Stimulated activated CD8-positive, alpha-beta memory T cell treated with anti-CD3 and anti-CD28 coated beads, Interleukin-4, amount 100 ng/mL, for 1 hour (primary cell): ENCODE measurements at regions not wholly inside any gene's neighbourhood (a gene's known extent, or its start where the extent isn't known, plus 50 kb on each side); places are given as distances from the start of the nearest gene placed in this dataset.
"Not testable (repeated sequence)": the region's sequence is repeated elsewhere in the genome, so short reads cannot be mapped to it uniquely, and the experiment has no call there.

ENCODE experiments used
- DNase-seq, 2 donors: peaks; one replicate each; pipeline ENCODE4 v3.0.0-alpha.2; 2020; ENCODE audit warnings: low read depth in 2 of 2, low spot score in 1 of 2

DNA sequence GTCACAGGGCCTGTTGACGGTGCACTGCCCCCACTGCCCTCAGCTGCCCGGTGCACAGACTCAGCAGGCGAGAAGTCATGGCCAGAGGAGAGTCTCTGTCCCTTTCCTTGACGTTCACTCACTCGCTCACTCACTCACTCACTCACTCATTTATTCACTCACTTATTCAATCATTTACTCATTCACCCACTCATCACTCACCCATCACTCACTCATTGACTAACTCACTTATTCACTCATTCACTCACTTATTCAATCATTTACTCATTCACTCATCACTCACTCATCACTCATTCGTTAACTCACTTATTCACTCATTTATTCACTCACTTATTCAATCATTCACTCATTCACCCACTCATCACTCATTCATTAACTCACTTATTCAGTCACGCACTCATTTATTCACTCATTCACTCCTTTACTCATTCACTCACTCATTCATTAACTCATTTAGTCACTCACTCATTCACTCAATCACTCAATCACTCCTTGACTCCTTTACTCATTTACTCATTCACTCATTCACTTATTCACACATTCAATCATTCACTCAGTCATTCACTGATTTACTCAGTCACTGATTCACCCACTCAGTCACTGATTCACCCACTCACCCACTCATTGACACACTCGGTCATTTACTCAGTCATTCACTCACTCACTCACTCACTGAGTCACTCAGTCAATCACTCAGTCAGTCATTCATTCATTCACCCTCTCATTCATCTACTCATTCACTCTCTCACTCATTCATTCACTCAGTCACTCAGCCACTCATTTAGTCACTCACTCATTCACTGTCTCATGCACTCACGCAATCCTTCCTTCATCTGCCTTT, 1193.5 kb downstream of the BRD1 start:
- no peak for DNase-seq

DNA sequence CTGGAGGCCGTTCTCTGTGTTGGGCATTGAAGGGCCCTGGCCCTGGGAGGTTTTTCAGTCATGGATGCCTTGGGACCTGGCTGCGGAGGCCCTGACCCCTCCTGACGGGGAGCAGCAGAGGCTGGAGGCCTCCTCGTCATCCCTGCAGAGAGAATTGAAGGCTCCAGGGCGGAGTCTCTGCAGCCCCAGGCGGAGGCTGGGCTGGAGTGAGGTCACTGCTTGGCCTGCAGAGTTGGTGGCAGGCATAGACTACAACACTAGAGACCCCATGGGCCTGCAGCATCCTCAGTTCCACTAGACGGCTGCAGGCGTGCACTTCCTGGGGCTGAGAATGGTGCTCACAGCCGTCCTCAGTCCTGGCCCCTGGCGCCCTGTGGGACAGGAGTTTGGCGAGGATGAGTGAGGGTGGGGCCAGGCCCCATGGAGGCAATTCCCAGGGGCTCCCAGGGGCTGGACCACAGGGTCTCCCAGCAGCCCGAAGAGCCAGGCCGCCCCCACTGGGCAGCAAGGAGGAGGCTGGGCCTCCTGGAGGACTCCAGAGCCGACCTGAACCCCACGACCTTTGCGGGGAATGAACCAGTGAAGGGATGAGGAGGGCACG, 1194.9 kb downstream of the BRD1 start:
- no peak for DNase-seq

DNA sequence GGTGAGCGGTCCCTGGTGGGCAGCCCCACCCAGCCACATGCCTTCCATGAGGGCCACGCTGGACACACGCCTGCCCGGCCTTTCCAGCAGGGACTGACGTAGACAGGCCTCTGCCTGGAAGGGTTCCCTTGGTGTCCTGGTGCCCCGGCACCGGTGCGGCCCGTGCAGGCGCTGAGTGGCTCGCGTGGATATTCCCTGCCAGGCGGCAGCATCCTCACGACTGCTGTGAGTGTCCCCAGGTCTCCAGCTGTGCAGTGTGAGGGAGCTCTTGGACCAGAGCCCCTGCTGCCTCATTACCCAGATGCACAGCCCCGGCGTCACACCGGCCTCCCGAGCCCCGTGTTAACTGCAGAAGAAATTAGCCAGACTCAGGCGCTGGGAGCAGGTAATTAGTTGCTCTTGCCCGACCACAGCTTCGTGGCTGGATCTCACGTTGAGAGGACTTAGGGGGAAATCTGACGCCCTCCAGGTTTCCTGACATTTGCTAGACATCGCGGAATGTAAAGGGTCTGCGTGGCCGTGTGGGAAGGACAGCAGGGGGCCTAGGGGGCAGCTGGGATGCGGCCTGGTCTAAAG, 1196.3 kb downstream of the BRD1 start:
- DNase-seq, result no peak

DNA sequence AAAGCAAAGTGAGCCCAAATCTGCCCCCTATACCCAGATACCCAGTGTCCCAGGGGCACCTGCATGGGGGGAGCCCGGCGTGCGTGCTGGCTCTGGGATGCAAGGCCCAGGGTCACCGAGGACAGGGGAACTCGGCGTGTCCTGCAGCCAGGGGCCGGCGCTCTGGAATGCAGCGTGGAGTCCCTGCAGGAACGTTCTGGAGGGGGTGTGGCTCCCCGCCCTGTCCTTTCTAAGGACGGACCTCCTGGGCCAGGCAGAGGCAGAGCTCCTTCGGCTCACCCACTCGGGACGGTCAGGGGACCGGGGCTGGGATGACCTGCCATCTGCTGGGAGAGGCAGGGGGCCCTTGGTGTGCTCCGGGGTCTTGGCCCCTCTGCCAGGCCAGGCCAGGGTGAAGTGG, 1196.8 kb downstream of the BRD1 start:
- no peak for DNase-seq

DNA sequence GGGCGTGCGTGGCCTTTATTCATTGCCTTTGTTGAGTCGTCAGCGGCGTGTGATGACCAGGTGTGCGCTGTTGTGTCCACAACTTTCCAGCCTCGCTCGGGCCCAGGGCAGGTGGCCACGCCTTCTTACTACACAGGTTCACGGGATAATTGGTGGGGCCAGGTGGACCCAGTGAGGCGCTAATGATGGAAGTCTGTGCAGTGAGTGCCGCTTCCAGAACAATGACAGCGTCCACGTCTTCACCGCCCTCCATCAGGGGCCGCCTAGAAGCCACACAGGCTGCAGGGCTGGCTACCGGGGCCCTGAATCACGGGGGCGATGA, 1197.3 kb downstream of the BRD1 start:
- DNase-seq, result no peak

DNA sequence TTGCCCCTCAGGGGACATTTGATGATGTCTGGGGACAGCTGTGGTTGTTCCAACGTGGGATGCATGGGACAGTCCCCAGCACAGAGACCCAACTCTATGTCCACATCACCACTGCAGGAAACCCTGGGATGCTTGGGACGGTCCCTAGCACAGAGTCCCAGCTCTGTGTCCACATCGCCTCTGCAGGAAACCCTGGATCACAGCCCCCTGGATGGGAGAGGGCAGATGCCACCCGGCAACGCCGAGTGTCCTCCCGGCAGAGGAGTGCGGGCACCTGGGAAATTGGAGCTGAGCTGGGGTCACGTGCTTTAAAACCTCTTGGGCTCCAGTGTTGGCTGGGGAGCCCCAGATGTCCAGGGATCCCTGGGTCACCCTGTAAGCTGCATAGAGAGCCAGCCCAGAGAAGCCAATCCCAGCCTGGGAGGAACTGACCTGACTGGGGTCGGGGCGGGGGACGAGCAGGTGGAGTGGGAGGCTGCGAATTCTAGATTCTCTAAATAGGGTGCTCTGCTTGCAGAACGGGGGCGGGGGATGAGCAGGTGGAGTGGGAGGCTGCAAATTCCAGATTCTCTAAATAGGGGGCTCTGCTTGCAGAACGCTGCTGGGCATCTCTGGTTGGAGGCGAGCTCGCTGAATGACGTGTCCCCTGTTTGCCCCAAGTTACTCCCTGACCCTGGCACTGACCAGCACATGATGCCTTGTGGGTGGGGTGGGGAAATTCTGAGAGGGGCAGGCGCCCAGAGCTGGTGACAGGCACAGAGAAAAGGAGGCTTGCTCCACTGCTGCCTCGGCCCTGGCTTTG, 1197.8 kb downstream of the BRD1 start:
- DNase-seq, result no peak

DNA sequence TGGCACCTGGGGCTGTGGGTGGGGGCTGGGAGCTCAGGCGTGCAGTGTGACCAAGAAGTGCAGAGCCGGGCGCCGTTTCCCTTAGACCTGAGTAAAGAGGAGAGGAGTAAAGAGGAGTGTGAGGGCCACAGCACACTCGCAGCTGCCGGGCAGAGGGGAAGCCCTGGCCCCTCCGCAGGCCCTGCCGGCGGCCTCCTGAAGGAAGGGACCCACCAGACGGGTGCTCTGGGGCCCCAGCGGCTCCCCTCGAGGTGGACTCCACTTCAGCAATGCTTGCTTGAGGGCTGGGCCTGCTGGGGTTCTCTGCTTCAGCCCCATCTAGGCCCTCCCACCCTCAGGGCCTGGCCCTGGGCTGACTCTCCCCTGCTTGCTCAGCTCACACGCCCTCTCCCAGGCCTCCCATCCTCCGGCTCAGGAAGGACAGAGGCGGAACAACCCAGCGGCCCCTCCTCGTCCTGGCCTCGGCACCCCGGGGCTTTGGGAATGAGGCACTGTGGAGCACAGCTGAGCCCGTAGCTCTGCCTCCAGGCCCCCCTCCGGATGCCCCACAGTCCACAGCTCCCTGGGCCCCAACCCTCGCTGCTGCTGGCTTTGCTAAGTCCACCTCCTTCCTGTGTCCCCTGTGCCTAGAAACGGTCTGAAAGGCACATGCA, 1198.7 kb downstream of the BRD1 start:
- no peak for DNase-seq

DNA sequence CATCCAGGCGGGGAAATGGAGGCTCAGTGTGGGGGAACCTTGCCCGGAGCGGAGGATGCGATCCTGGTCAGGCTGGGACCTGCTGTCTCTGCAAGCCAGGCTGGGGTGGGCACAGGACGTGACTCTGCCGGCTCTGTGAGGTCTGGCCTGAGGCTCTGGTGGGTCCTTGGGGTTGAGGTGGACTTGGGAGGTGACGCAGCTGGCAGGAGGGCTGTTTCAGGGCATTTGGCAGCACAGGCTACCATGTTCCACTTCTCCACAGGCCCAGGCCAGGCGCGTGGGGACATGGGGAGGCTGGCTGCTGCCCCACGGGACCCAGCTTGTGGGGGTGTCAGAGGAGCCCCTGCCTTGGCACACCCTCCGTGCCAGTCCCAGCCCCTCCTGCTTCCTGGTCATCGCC, 1199.7 kb downstream of the BRD1 start:
- no peak for DNase-seq

DNA sequence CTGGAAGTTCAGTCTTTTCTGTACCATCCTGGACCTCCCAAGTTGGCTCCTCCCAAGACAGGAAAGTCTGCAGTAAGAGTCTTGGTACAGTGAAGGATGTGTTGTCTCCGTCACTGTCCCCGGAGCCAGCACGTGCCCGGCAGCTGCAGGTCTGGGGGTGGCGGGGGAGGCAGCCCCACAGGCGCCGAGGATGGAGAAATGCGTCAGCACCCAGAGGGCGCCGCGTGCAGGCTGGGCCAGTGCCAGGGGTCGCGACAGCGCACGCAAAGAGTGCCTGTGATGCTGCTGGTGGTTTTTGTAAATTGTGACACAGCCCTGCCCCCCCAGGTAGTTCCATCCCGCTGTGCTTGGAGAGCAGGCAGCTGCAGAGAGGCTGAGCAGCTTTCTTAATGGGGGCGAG, 1200.5 kb downstream of the BRD1 start:
- DNase-seq, result no peak

DNA sequence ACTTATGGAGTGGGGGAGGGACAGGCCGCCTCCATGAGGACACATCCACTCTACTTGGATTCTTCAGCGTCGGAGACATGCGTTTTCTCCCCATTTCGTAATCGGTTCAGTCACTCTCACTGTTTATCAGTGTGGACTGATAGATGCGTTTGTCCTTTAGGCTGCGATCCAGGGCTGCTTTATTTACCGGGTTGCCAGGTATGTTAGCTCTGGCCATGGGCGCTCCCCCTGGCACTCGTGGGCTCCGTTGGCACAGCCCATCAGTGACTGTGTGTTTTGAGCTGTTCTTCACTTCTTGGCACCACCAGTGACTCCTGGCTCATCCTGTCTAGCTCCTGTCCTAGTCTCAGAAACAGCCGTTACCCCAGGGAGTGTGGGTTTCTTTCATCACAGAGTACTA, 1203.3 kb downstream of the BRD1 start:
- DNase-seq, result no peak

DNA sequence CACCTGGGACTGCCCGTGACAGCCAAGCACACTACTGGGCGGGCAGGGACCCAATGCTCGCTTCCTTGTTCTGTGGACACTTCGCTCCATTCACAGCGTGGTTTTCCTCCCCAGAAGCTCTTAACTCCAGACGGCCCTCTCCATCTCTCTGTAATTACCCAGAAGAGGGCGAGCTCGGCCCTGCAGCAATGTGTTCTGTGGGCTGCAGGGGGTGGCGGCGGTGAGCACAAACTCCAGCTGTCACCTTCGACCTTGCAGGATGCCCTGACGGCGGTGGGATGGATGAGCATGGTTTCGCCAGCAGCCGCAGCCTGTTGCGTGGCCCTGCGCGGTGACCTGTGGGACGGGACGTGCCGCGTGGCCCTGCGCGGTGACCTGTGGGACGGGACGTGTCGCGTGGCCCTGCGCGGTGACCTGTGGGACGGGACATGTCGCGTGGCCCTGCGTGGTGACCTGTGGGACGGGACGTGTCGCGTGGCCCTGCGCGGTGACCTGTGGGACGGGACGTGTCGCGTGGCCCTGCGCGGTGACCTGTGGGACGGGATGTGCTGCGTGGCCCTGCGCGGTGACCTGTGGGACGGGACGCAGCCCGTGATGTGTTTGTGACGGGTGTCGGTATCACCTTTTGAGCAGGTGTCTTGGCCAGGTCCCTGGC, 1204.7 kb downstream of the BRD1 start:
- DNase-seq, result no peak

DNA sequence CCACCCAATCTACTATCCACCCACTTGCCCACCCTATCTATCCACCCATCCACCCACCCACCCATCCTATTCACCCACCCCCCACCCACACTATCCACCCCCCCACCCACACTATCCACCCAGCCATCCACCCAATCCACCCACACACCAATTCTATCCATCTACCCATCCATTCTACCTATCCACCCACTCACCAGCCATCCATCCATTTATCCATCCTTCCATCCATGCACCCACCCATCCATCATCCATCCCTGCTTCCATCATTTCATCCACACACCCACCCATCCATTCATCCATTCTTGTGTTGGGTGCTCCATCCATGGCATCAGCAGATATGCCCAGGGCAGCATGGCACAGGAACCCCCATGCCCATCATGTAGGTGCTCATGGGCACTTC, 1206.6 kb downstream of the BRD1 start:
- no peak for DNase-seq

DNA sequence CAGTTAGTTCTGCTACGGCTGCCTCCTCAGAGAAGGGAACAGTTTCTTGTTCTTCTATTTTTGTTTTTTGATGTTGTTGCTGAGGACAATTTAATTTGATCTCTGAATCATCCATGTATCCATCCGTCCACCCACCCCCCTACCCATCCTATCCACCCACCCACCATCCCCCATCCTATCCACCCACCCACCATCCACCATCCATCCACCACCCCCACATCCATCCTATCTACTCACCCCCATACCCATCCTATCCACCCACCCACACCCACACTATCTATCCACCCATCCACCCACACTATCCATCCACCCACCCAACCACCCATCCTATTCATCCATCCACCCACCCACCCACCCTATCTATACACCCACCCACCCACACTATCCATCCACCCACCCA, 1207.2 kb downstream of the BRD1 start:
- DNase-seq, result not testable (repeated sequence)

DNA sequence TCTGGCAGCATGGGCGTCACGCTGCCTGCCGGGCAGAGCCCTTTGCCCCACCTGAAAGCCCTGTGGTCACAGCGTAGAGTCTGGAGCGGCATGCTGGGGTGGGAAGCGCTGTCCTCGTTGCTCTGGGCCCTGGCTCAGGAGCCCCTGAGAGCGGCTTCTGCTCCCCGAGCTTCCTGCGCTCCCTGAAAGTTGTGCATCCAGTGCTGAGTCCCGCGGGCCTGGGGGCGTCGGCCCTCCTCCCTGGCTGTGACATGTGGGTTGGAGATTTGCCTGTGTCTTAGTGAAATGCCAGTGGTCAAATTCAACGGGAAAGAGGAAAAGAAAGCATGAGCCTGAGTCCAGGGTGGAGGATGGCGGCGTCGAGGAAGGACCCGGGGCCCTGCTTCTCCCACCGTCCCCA, 1208.0 kb downstream of the BRD1 start:
- no peak for DNase-seq

DNA sequence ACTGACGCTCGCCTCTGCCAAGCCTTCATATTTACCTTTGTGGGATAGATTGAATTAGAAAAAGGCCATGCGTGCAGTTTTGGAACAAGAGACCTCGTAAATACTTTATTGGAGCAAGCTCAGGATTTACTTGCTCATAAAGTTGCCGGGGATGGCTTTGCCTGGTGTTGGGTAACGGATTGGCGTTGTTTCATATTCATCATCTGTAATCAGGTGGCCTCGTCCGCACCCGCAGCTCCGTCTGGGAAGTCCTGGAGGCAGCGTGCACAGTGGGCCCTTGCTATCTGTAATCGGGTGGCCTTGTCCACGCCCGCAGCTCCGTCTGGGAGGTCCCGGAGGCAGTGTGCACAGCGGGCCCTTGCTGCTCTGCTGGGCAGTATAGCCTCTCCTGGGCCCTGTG, 1209.3 kb downstream of the BRD1 start:
- no peak for DNase-seq

DNA sequence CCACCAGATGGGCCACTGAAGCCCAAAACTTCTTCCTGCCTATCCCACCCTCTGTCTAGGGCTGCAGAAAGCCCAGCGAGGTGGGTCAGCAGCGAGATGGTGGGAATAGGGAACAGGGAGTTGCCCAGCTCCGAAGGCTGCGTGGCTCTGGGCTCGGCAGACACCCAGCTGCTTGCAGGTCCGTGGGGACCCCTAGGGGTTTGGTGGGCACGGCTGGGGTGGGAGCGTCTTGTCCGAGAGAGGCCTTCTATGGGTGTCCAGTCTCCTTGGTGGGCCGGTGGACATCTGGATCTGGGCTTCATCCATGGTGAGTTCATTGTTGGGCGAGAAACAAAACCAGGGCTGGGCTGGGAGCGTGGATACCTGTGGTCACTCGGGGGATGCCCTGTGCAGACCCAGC, 1211.0 kb downstream of the BRD1 start:
- no peak for DNase-seq

DNA sequence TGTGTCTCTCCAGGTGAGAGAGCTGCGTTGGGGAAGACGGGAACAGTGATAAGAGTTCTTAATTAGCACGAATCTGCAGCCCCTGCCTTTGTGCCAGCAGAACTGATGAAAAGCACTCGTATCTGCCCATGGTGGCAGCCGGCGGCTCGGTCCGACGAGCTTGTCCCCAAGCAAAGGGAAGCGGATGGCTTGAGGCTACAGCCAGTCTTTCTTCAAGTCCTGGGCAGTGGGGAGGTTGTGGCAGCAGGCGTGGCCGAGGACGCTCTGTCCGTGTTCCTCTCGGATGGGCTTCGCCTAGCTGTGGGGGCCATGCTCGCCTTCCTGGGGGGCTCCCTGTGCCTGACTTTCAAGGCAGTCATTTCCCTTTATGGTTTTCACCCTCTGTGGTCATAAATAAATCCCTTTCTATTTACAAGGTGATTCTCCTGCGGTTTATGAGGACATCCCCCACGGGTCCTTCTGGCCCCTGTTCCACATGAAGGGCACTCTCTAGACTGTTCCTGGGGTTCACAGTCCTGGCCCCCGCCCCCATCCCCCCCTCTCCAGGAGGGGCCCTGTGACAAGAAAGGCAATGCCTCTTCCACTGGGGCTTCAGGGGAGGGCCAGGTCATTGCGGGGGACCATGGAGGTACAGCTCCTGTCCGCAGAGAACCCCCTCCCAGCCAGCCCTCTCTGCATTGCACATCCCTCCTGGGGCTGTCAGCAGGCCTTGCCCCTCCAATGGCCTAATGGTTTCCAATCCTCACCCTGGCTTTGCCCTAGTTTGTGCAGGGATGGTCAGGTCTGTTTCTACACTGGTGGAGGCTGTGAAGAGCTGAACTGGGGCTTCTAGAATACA, 1212.3 kb downstream of the BRD1 start:
- DNase-seq, result no peak

DNA sequence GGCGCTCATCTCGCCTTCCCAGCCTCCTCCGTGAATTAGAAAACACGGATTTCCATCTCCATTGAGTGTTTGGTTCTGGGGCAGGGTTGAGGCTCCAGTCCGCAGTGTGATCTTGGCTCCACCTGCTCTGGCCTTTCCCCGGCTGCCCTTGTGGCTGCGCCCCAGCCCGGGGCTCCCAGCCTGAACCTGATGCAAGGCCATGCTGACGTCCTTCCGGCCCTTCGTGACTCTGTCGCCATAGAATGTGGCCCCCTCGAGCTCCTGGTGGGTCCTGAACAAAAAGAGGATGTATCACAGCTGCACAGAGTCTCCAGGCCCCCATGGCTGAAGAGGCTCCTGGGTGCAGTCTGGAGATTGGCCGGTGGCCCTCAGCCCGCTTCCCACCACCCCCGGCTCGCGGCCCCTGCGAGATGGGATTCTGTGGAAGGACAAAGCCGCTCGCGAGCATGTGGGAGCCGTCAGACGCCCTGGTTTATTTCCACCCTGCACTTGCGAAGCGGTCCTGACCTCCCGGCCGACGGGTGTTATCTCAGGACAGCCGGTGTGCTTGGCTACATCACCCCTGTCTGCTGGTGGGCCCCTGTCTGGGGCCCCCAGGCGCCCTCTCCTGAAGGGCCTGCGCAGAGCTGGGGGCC, 1214.0 kb downstream of the BRD1 start:
- DNase-seq, result no peak
